H1 (cell line): ENCODE measurements at regions not wholly inside any gene's neighbourhood (a gene's known extent, or its start where the extent isn't known, plus 50 kb on each side); places are given as distances from the start of the nearest gene placed in this dataset.

ENCODE experiments used
- NANOG ChIP-seq: IDR thresholded peaks from 2 replicates; pipeline ENCODE4 v1.6.1; 2011; ENCODE audit warnings: low read length, low read depth, mild to moderate bottlenecking, inconsistent platforms; ENCODE audit not compliant: insufficient read depth, poor library complexity, severe bottlenecking
- RBBP5 ChIP-seq: IDR thresholded peaks from 2 replicates; pipeline ENCODE4 v1.7.1; 2012; ENCODE audit warnings: low read depth, mild to moderate bottlenecking, inconsistent platforms, low read length, moderate library complexity, borderline replicate concordance
- SP2 ChIP-seq: IDR thresholded peaks from 2 replicates; pipeline ENCODE4 v1.6.1; 2012; ENCODE audit warnings: mild to moderate bottlenecking, low read length, inconsistent platforms

GRCh38 chr7:131970602-131971001 lies 414.2 kb upstream of the PODXL start (continued):
- TF ChIP-seq RBBP5 (no peak), NANOG (no peak), SP2 (no peak)
